ENCODE measurements at regions not wholly inside any gene's neighbourhood (a gene's known extent, or its start where the extent isn't known, plus 50 kb on each side); places are given as distances from the start of the nearest gene placed in this dataset.

GRCh38 chr2:129273266-129274037 lies 706.0 kb upstream of the RAB6C start:
- Histone ChIP-seq H3K9me3 (peaks cover 0 to 4% (median 0%) of the 10 kb centered on the region in 3 donors), H3K4me1 (no peaks in the 10 kb centered on the region), H3K36me3 (no peaks in the 10 kb centered on the region), H3K4me3 (no peak overlapping the region), H3K27me3 (no peaks in the 10 kb centered on the region), H3K27ac (no peak overlapping the region)
- no peak for ATAC-seq
- WGBS, 2 donors (ENCODE audit: low coverage in 1 of 2) = 83 to 97% methylated on average over 3 to 4 of the region's 8 CpGs
- TF ChIP-seq POLR2A (IDR thresholded peaks at IDR 0.05) (no peak), POLR2AphosphoS5 (IDR thresholded peaks at IDR 0.05) (no peak), EP300 (IDR thresholded peaks at IDR 0.05) (no peak), CTCF (IDR thresholded peaks at IDR 0.05) (no peak)

GRCh38 chr2:129274038-129274415 lies 705.4 kb upstream of the RAB6C start:
- H3K27me3 ChIP-seq = no peaks in the 10 kb centered on the region
- no peaks in the 10 kb centered on the region for H3K9me3 ChIP-seq
- no peaks in the 10 kb centered on the region for H3K36me3 ChIP-seq
- 80% methylated on average over 1 of the region's 2 CpGs; no CpG with 5 or more reads in 1 of the 2 donors for WGBS, 2 donors (ENCODE audit: low coverage in 1 of 2)
- ATAC-seq = no peak
- TF ChIP-seq EP300 (IDR thresholded peaks at IDR 0.05) (no peak), CTCF (IDR thresholded peaks at IDR 0.05) (no peak), POLR2AphosphoS5 (IDR thresholded peaks at IDR 0.05) (no peak), POLR2A (IDR thresholded peaks at IDR 0.05) (no peak)
- H3K4me3 ChIP-seq = no peak overlapping the region
- H3K4me1 ChIP-seq = no peaks in the 10 kb centered on the region
- no peak overlapping the region for H3K27ac ChIP-seq

- H3K9me3 ChIP-seq = no peaks in the 10 kb centered on the region
- H3K36me3 ChIP-seq = no peaks in the 10 kb centered on the region
- no peak for ATAC-seq
- no peak overlapping the region for H3K4me3 ChIP-seq
- 57 to 67% methylated on average over 5 of the region's 5 CpGs for WGBS, 2 donors (ENCODE audit: low coverage in 1 of 2)
- no peak overlapping the region for H3K27ac ChIP-seq
- H3K27me3 ChIP-seq = no peaks in the 10 kb centered on the region
- no peaks in the 10 kb centered on the region for H3K4me1 ChIP-seq
- TF ChIP-seq EP300 (IDR thresholded peaks at IDR 0.05) (no peak), POLR2A (IDR thresholded peaks at IDR 0.05) (no peak), POLR2AphosphoS5 (IDR thresholded peaks at IDR 0.05) (no peak), CTCF (IDR thresholded peaks at IDR 0.05) (no peak)
Observed at GRCh38 chr2:129274918-129275317, 704.5 kb upstream of the RAB6C start.

GRCh38 chr2:129275706-129276105 lies 703.8 kb upstream of the RAB6C start:
- no peaks in the 10 kb centered on the region for H3K36me3 ChIP-seq
- no peak for TF ChIP-seq POLR2AphosphoS5 (IDR thresholded peaks at IDR 0.05)
- TF ChIP-seq POLR2A (IDR thresholded peaks at IDR 0.05) = no peak
- TF ChIP-seq EP300 (IDR thresholded peaks at IDR 0.05) = no peak
- no peaks in the 10 kb centered on the region for H3K9me3 ChIP-seq
- 0 to 90% methylated on average over 1 to 3 of the region's 3 CpGs for WGBS, 2 donors (ENCODE audit: low coverage in 1 of 2)
- no peak for ATAC-seq
- H3K4me1 ChIP-seq = no peaks in the 10 kb centered on the region
- no peak overlapping the region for H3K27ac ChIP-seq
- no peaks in the 10 kb centered on the region for H3K27me3 ChIP-seq
- H3K4me3 ChIP-seq = no peak overlapping the region

GRCh38 chr2:129276978-129277584 lies 702.4 kb upstream of the RAB6C start:
- Histone ChIP-seq H3K4me3 (no peak overlapping the region), H3K27me3 (no peaks in the 10 kb centered on the region), H3K9me3 (no peaks in the 10 kb centered on the region), H3K27ac (no peak overlapping the region), H3K4me1 (no peaks in the 10 kb centered on the region), H3K36me3 (no peaks in the 10 kb centered on the region)
- TF ChIP-seq CTCF (IDR thresholded peaks at IDR 0.05) (no peak), EP300 (IDR thresholded peaks at IDR 0.05) (no peak), POLR2A (IDR thresholded peaks at IDR 0.05) (no peak), POLR2AphosphoS5 (IDR thresholded peaks at IDR 0.05) (no peak)
- WGBS, 2 donors (ENCODE audit: low coverage in 1 of 2) = 71 to 82% methylated on average over 3 to 5 of the region's 5 CpGs
- ATAC-seq = no peak

All from gastroesophageal sphincter (tissue), 4 donors.